Liver (tissue), 7 donors: ENCODE measurements at regions not wholly inside any gene's neighbourhood (a gene's known extent, or its start where the extent isn't known, plus 50 kb on each side); places are given as distances from the start of the nearest gene placed in this dataset.

Source experiments
- DNase-seq: peaks from one replicate; pipeline ENCODE4 v3.0.0-alpha.2; 2017; ENCODE audit warnings: low spot score
- H3K27ac ChIP-seq, 2 donors: one replicate each; pipeline ENCODE4 v1.7.0; 2013; ENCODE audit warnings: inconsistent platforms in 2 of 2, low read length in 2 of 2, control low read depth in 1 of 2, low read depth in 1 of 2, mild to moderate bottlenecking in 1 of 2
- H3K27me3 ChIP-seq, 4 donors: one replicate each; pipeline versions ENCODE4 v1.6.1 to v1.7.0; 2013; ENCODE audit warnings: low read length in 3 of 4, inconsistent platforms in 1 of 4, mild to moderate bottlenecking in 1 of 4, moderate library complexity in 1 of 4; ENCODE audit not compliant: control insufficient read depth in 4 of 4, insufficient read depth in 4 of 4
- H3K36me3 ChIP-seq, 4 donors: one replicate each; pipeline versions ENCODE4 v1.6.1 to v1.7.0; 2013; ENCODE audit warnings: low read length in 3 of 4, mild to moderate bottlenecking in 3 of 4, low read depth in 1 of 4, moderate library complexity in 1 of 4; ENCODE audit not compliant: control insufficient read depth in 4 of 4, insufficient read depth in 3 of 4
- H3K4me1 ChIP-seq, 4 donors: one replicate each; pipeline versions ENCODE4 v1.6.1 to v1.7.0; 2013; ENCODE audit warnings: low read length in 3 of 4, mild to moderate bottlenecking in 3 of 4, moderate library complexity in 1 of 4; ENCODE audit not compliant: control insufficient read depth in 4 of 4, insufficient read depth in 4 of 4
- H3K4me3 ChIP-seq, 3 donors: one replicate each; pipeline versions ENCODE4 v1.6.1 to v1.7.0; 2013; ENCODE audit warnings: low read length in 3 of 3, control low read depth in 1 of 3, low read depth in 1 of 3, mild to moderate bottlenecking in 1 of 3
- H3K9ac ChIP-seq, 2 donors: one replicate each; pipeline ENCODE4 v1.7.0; 2013; ENCODE audit warnings: low read length in 2 of 2, mild to moderate bottlenecking in 2 of 2, moderate library complexity in 2 of 2, control low read depth in 1 of 2, low read depth in 1 of 2
- H3K9me3 ChIP-seq, 4 donors: one replicate each; pipeline versions ENCODE4 v1.6.1 to v1.7.0; 2013; ENCODE audit warnings: low read length in 3 of 4; ENCODE audit not compliant: control insufficient read depth in 4 of 4
- ATF3 ChIP-seq: IDR thresholded peaks from 2 replicates; pipeline ENCODE4 v1.6.1; 2016; ENCODE audit warnings: antibody characterized with exemption
- FOXA1 ChIP-seq: IDR thresholded peaks from 2 replicates; pipeline ENCODE4 v1.6.1; 2016; ENCODE audit warnings: antibody characterized with exemption
- FOXA2 ChIP-seq: IDR thresholded peaks from 2 replicates; pipeline ENCODE4 v1.6.1; 2016; ENCODE audit warnings: antibody characterized with exemption
- GABPA ChIP-seq, 2 donors: IDR thresholded peaks in 1 of 2; conservative IDR thresholded peaks in 1 of 2; 2 replicates each; pipeline ENCODE4 v1.6.1; 2016; ENCODE audit warnings: antibody characterized with exemption in 2 of 2, mild to moderate bottlenecking in 1 of 2, moderate library complexity in 1 of 2
- HNF4A ChIP-seq, 2 donors: conservative IDR thresholded peaks; 2 replicates each; pipeline ENCODE4 v1.6.1; 2016; ENCODE audit warnings: antibody characterized with exemption in 2 of 2, mild to moderate bottlenecking in 2 of 2
- HNF4G ChIP-seq: IDR thresholded peaks from 2 replicates; pipeline ENCODE4 v1.6.1; 2016; ENCODE audit warnings: antibody characterized with exemption
- JUND ChIP-seq, 2 donors: IDR thresholded peaks; 2 replicates each; pipeline ENCODE4 v1.6.1; 2016; ENCODE audit warnings: antibody characterized with exemption in 2 of 2
- NR2F2 ChIP-seq: IDR thresholded peaks from 2 replicates; pipeline ENCODE4 v1.6.1; 2016; ENCODE audit warnings: antibody characterized with exemption
- RAD21 ChIP-seq, 2 donors: IDR thresholded peaks; 2 replicates each; pipeline ENCODE4 v1.6.1; 2016; ENCODE audit warnings: antibody characterized with exemption in 2 of 2, mild to moderate bottlenecking in 2 of 2
- REST ChIP-seq: IDR thresholded peaks from 2 replicates; pipeline ENCODE4 v1.6.1; 2016; ENCODE audit warnings: antibody characterized with exemption, mild to moderate bottlenecking
- RXRA ChIP-seq, 2 donors: IDR thresholded peaks; 2 replicates each; pipeline ENCODE4 v1.6.1; 2017 to 2018; ENCODE audit warnings: antibody characterized with exemption in 2 of 2, mild to moderate bottlenecking in 1 of 2
- SP1 ChIP-seq: IDR thresholded peaks from 2 replicates; pipeline ENCODE4 v1.6.1; 2018; ENCODE audit warnings: antibody characterized with exemption, mild to moderate bottlenecking
- TAF1 ChIP-seq: conservative IDR thresholded peaks from 2 replicates; pipeline ENCODE4 v1.6.1; 2016; ENCODE audit warnings: antibody characterized with exemption, mild to moderate bottlenecking
- ZBTB33 ChIP-seq: IDR thresholded peaks from 2 replicates; pipeline ENCODE4 v1.6.1; 2016; ENCODE audit warnings: antibody characterized with exemption
- WGBS: extraction: QIAGEN DNeasy Blood & Tissue Kit; methylation state at CpG from one replicate; pipeline ENCODE4 v1.1.7; 2013; 5-methylcytosine and 5-hydroxymethylcytosine counted together
- donor health status: healthy.
- donor health status: healthy.
- donor health status: healthy.
- donor health status: healthy.

- Histone ChIP-seq H3K9me3 (no peaks in the 10 kb centered on the region), H3K4me1 (no peaks in the 10 kb centered on the region), H3K27me3 (no peaks in the 10 kb centered on the region), H3K9ac (no peak overlapping the region), H3K36me3 (no peaks in the 10 kb centered on the region), H3K27ac (no peak overlapping the region), H3K4me3 (no peak overlapping the region)
- no peak for DNase-seq
- no peak for TF ChIP-seq SP1
- 61% methylated on average over 1 of the region's 1 CpG for WGBS
Observed at GRCh38 chr21:20735257-20735656, 263.0 kb upstream of the NCAM2 start.

- Histone ChIP-seq H3K9me3 (no peaks in the 10 kb centered on the region), H3K27ac (no peak overlapping the region), H3K4me1 (no peaks in the 10 kb centered on the region), H3K27me3 (no peaks in the 10 kb centered on the region), H3K36me3 (no peaks in the 10 kb centered on the region), H3K4me3 (no peak overlapping the region), H3K9ac (no peak overlapping the region)
- no peak for DNase-seq
- no peak for TF ChIP-seq FOXA1
- TF ChIP-seq GABPA (IDR thresholded peaks at IDR 0.05 in 1 of 2, conservative IDR thresholded peaks at IDR 0.05 in 1 of 2): no peak
- no peak for TF ChIP-seq HNF4G
- TF ChIP-seq TAF1: no peak
- TF ChIP-seq ATF3: no peak
- no peak for TF ChIP-seq REST
- TF ChIP-seq HNF4A (conservative IDR thresholded peaks at IDR 0.05): no peak
- no peak for TF ChIP-seq NR2F2
- TF ChIP-seq RXRA (IDR thresholded peaks at IDR 0.05): no peak
- no peak for TF ChIP-seq SP1
- no peak for TF ChIP-seq JUND (IDR thresholded peaks at IDR 0.05)
- no peak for TF ChIP-seq ZBTB33
Observed at GRCh38 chr21:20737227-20737913, 260.8 kb upstream of the NCAM2 start.

GRCh38 chr21:20739421-20739820, 258.8 kb upstream of the NCAM2 start:
- Histone ChIP-seq H3K4me1 (no peaks in the 10 kb centered on the region), H3K9me3 (no peaks in the 10 kb centered on the region), H3K27me3 (no peaks in the 10 kb centered on the region), H3K27ac (no peak overlapping the region), H3K4me3 (no peak overlapping the region), H3K9ac (no peak overlapping the region), H3K36me3 (no peaks in the 10 kb centered on the region)
- TF ChIP-seq FOXA2 (no peak), REST (no peak), ZBTB33 (no peak), RAD21 (IDR thresholded peaks at IDR 0.05) (peak in 1 of 2 donors; percentile 24), ATF3 (no peak), GABPA (IDR thresholded peaks at IDR 0.05 in 1 of 2, conservative IDR thresholded peaks at IDR 0.05 in 1 of 2) (no peak)
- no peak for DNase-seq
- 67% methylated on average over 5 of the region's 5 CpGs for WGBS
